ENCODE measurements at regions not wholly inside any gene's neighbourhood (a gene's known extent, or its start where the extent isn't known, plus 50 kb on each side); places are given as distances from the start of the nearest gene placed in this dataset.
"Not testable (repeated sequence)": the region's sequence is repeated elsewhere in the genome, so short reads cannot be mapped to it uniquely, and the experiment has no call there.

- 59 to 74% (median 64%) methylated on average over 4 of the region's 4 CpGs for WGBS, 3 donors
- Histone ChIP-seq H3K36me3 (ENCODE audit: insufficient read depth in 1 of 2, low read depth in 1 of 2) (no peaks in the 10 kb centered on the region), H3K4me3 (no peak overlapping the region), H3K27me3 (ENCODE audit: insufficient read depth in 3 of 3, low read length in 2 of 3) (no peaks in the 10 kb centered on the region), H3K9me3 (no peaks in the 10 kb centered on the region), H3K4me1 (no peaks in the 10 kb centered on the region), H3K27ac (no peak overlapping the region)
- ATAC-seq (no peak), DNase-seq (no peak)
- TF ChIP-seq CTCF (IDR thresholded peaks at IDR 0.05), result no peak
- intact Hi-C loops (cut with DNase I), result no loop called here
Measured at GRCh38 chr4:43607827-43608461, 715.4 kb downstream of the GRXCR1 start.

- no peak overlapping the region for H3K4me3 ChIP-seq
- intact Hi-C loops (cut with DNase I), result no loop called here
- ATAC-seq (no peak), DNase-seq (no peak)
- H3K9me3 ChIP-seq, result no peaks in the 10 kb centered on the region
- no peak overlapping the region for H3K27ac ChIP-seq
- no peaks in the 10 kb centered on the region for H3K27me3 ChIP-seq (ENCODE audit: insufficient read depth in 3 of 3, low read length in 2 of 3)
- TF ChIP-seq CTCF (IDR thresholded peaks at IDR 0.05), result no peak
- H3K4me1 ChIP-seq, result no peaks in the 10 kb centered on the region
- H3K36me3 ChIP-seq (ENCODE audit: insufficient read depth in 1 of 2, low read depth in 1 of 2), result no peaks in the 10 kb centered on the region
Measured at GRCh38 chr4:43619219-43619618, 726.7 kb downstream of the GRXCR1 start.

- DNase-seq; H3K4me3 ChIP-seq; H3K27me3 ChIP-seq (ENCODE audit: insufficient read depth in 3 of 3, low read length in 2 of 3); ATAC-seq; H3K27ac ChIP-seq; H3K4me1 ChIP-seq; H3K9me3 ChIP-seq; intact Hi-C loops (cut with DNase I); H3K36me3 ChIP-seq (ENCODE audit: insufficient read depth in 1 of 2, low read depth in 1 of 2): not testable (repeated sequence)
- WGBS, 3 donors, result 85 to 92% (median 86%) methylated on average over 4 of the region's 4 CpGs
Measured at GRCh38 chr4:43637893-43638292, 745.4 kb downstream of the GRXCR1 start.

- Histone ChIP-seq H3K36me3 (ENCODE audit: insufficient read depth in 1 of 2, low read depth in 1 of 2) (no peaks in the 10 kb centered on the region), H3K27me3 (ENCODE audit: insufficient read depth in 3 of 3, low read length in 2 of 3) (no peaks in the 10 kb centered on the region), H3K4me3 (no peak overlapping the region), H3K9me3 (no peaks in the 10 kb centered on the region), H3K27ac (no peak overlapping the region), H3K4me1 (no peaks in the 10 kb centered on the region)
- no peak for TF ChIP-seq CTCF (IDR thresholded peaks at IDR 0.05)
- intact Hi-C loops (cut with DNase I), result no loop called here
- DNase-seq, result no peak
- WGBS, 3 donors, result 45 to 65% (median 60%) methylated on average over 1 of the region's 1 CpG
- ATAC-seq, result no peak
Measured at GRCh38 chr4:43651991-43652390, 759.5 kb downstream of the GRXCR1 start.

GRCh38 chr4:43659547-43659946 is 767.0 kb downstream of the GRXCR1 start:
- H3K27me3 ChIP-seq (ENCODE audit: insufficient read depth in 3 of 3, low read length in 2 of 3); intact Hi-C loops (cut with DNase I); H3K4me1 ChIP-seq; ATAC-seq; H3K9me3 ChIP-seq; H3K27ac ChIP-seq; DNase-seq; H3K36me3 ChIP-seq (ENCODE audit: insufficient read depth in 1 of 2, low read depth in 1 of 2); H3K4me3 ChIP-seq: not testable (repeated sequence)
- 70 to 78% (median 73%) methylated on average over 2 of the region's 2 CpGs for WGBS, 3 donors

- intact Hi-C loops (cut with DNase I); ATAC-seq; H3K27me3 ChIP-seq (ENCODE audit: insufficient read depth in 3 of 3, low read length in 2 of 3); H3K9me3 ChIP-seq; H3K27ac ChIP-seq; H3K4me3 ChIP-seq; H3K4me1 ChIP-seq; DNase-seq; H3K36me3 ChIP-seq (ENCODE audit: insufficient read depth in 1 of 2, low read depth in 1 of 2): not testable (repeated sequence)
- WGBS, 3 donors, result 82 to 85% (median 85%) methylated on average over 6 to 21 of the region's 23 CpGs
Measured at GRCh38 chr4:43672265-43672885, 776.2 kb downstream of the KCTD8 start.
